ENCODE measurements at regions not wholly inside any gene's neighbourhood (a gene's known extent, or its start where the extent isn't known, plus 50 kb on each side); places are given as distances from the start of the nearest gene placed in this dataset.

DNA sequence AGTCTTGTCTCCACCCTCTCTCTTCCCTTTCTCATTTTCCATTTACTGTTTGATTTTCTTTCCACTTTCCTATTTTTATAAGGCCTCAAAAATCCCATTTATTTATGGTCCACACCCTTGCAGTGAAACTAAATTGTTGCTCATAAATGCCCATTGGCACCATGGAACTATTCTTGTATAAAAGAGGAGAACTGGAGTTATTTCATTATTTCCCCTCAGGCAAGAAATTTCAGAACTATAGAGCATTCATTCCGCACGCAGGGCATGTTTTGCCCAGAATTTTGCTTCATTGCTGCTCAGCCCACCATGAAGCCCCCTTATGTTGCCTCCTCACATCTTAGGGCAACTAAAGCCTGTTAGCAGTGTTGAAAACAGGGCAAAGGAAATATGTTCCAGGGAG is 113.7 kb upstream of the MMADHC start:
- TF ChIP-seq, protein P1, sequence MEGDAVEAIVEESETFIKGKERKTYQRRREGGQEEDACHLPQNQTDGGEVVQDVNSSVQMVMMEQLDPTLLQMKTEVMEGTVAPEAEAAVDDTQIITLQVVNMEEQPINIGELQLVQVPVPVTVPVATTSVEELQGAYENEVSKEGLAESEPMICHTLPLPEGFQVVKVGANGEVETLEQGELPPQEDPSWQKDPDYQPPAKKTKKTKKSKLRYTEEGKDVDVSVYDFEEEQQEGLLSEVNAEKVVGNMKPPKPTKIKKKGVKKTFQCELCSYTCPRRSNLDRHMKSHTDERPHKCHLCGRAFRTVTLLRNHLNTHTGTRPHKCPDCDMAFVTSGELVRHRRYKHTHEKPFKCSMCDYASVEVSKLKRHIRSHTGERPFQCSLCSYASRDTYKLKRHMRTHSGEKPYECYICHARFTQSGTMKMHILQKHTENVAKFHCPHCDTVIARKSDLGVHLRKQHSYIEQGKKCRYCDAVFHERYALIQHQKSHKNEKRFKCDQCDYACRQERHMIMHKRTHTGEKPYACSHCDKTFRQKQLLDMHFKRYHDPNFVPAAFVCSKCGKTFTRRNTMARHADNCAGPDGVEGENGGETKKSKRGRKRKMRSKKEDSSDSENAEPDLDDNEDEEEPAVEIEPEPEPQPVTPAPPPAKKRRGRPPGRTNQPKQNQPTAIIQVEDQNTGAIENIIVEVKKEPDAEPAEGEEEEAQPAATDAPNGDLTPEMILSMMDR (conservative IDR thresholded peaks at IDR 0.05 in 1 of 2, IDR thresholded peaks at IDR 0.05 in 1 of 2; ENCODE audit: extremely low read depth in 1 of 2, insufficient read depth in 1 of 2, low read depth in 1 of 2, low read length in 2 of 2) = no peak
- no peak for TF ChIP-seq EZH2 (IDR thresholded peaks at IDR 0.05; ENCODE audit: borderline replicate concordance, low read length)
